ENCODE measurements at regions not wholly inside any gene's neighbourhood (a gene's known extent, or its start where the extent isn't known, plus 50 kb on each side); places are given as distances from the start of the nearest gene placed in this dataset.

- TF ChIP-seq EP300 (IDR thresholded peaks at IDR 0.05), result no peak
- WGBS, 3 donors, result 9 to 16% (median 13%) methylated on average over 6 of the region's 6 CpGs
- Histone ChIP-seq H3K27me3 (no peaks in the 10 kb centered on the region), H3K9me3 (no peaks in the 10 kb centered on the region), H3K27ac (no peak overlapping the region), H3K4me1 (ENCODE audit: insufficient read depth) (peaks cover 2% of the 10 kb centered on the region), H3K4me3 (no peak overlapping the region), H3K36me3 (no peaks in the 10 kb centered on the region)
- DNase-seq, result peak in 2 of 5 donors; percentile 18 to 24
- intact Hi-C loops (cut with DNase I), result no loop called here
Observed at GRCh38 chr2:60252581-60253150, 300.8 kb downstream of the BCL11A start.

DNA sequence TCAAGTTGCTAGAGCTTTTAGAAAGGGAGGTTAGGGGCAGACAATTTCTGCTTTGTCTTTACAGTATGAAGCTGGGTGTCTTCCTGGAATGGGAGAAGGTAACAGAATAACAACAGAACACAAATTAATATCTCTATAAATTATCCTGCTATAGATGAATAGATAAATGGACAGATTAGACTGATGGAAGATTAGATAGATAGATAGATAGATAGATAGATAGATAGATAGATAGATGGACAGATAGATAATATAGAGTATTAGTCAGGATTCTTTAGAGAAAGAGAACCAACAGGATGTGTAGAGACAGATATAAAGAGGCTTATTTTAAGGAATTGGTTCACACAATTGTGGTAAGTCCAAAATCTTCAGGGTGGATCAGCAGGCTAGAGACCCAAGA lies 302.2 kb downstream of the BCL11A start:
- no peak for DNase-seq
- intact Hi-C loops (cut with DNase I), result no loop called here
- no peaks in the 10 kb centered on the region for H3K36me3 ChIP-seq
- no peak overlapping the region for H3K4me3 ChIP-seq
- peaks cover 2% of the 10 kb centered on the region for H3K4me1 ChIP-seq (ENCODE audit: insufficient read depth)
- H3K9me3 ChIP-seq, result no peaks in the 10 kb centered on the region
- TF ChIP-seq, protein P1, sequence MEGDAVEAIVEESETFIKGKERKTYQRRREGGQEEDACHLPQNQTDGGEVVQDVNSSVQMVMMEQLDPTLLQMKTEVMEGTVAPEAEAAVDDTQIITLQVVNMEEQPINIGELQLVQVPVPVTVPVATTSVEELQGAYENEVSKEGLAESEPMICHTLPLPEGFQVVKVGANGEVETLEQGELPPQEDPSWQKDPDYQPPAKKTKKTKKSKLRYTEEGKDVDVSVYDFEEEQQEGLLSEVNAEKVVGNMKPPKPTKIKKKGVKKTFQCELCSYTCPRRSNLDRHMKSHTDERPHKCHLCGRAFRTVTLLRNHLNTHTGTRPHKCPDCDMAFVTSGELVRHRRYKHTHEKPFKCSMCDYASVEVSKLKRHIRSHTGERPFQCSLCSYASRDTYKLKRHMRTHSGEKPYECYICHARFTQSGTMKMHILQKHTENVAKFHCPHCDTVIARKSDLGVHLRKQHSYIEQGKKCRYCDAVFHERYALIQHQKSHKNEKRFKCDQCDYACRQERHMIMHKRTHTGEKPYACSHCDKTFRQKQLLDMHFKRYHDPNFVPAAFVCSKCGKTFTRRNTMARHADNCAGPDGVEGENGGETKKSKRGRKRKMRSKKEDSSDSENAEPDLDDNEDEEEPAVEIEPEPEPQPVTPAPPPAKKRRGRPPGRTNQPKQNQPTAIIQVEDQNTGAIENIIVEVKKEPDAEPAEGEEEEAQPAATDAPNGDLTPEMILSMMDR (IDR thresholded peaks at IDR 0.05), result no peak
- no peak for TF ChIP-seq EP300 (IDR thresholded peaks at IDR 0.05)
- no peak for TF ChIP-seq POLR2A (IDR thresholded peaks at IDR 0.05)
- no peak overlapping the region for H3K27ac ChIP-seq
- H3K27me3 ChIP-seq, result no peaks in the 10 kb centered on the region

DNA sequence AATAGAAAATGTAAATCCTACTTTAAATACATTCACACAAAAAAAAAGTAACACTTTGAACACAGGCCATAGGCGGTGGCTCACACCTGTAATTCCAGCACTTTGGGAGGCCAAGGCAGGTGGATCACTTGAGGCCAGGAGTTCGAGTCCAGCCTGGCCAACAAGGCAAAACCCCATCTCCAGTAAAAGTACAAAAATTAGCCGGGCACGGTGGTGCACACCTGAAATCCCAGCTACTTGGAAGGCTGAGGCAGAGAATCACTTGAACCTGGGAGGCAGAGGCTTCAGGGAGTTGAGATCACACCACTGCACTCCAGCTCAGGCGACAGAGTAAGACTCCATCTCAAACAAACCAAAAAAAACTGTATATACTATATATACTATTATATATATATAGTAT lies 303.6 kb downstream of the BCL11A start:
- 88 to 98% (median 95%) methylated on average over 5 of the region's 5 CpGs for WGBS, 3 donors
- Histone ChIP-seq H3K27ac (no peak overlapping the region), H3K4me3 (no peak overlapping the region), H3K36me3 (no peaks in the 10 kb centered on the region), H3K27me3 (no peaks in the 10 kb centered on the region), H3K9me3 (no peaks in the 10 kb centered on the region), H3K4me1 (ENCODE audit: insufficient read depth) (peaks cover 2% of the 10 kb centered on the region)
- TF ChIP-seq, protein P1 (IDR thresholded peaks at IDR 0.05), result no peak
- DNase-seq, result no peak
- intact Hi-C loops (cut with DNase I), result no loop called here

- H3K27me3 ChIP-seq, result no peaks in the 10 kb centered on the region
- intact Hi-C loops (cut with DNase I), result no loop called here
- no peak overlapping the region for H3K4me3 ChIP-seq
- no peaks in the 10 kb centered on the region for H3K4me1 ChIP-seq (ENCODE audit: insufficient read depth)
- no peaks in the 10 kb centered on the region for H3K36me3 ChIP-seq
- no peak for DNase-seq
- TF ChIP-seq POLR2A (IDR thresholded peaks at IDR 0.05) (no peak), EP300 (IDR thresholded peaks at IDR 0.05) (no peak)
- TF ChIP-seq, protein P1 (IDR thresholded peaks at IDR 0.05), result no peak
- H3K27ac ChIP-seq, result no peak overlapping the region
- no peaks in the 10 kb centered on the region for H3K9me3 ChIP-seq
- WGBS, 3 donors, result 58 to 72% (median 66%) methylated on average over 9 of the region's 9 CpGs
Observed at GRCh38 chr2:60247471-60247870, 306.0 kb downstream of the BCL11A start.

DNA sequence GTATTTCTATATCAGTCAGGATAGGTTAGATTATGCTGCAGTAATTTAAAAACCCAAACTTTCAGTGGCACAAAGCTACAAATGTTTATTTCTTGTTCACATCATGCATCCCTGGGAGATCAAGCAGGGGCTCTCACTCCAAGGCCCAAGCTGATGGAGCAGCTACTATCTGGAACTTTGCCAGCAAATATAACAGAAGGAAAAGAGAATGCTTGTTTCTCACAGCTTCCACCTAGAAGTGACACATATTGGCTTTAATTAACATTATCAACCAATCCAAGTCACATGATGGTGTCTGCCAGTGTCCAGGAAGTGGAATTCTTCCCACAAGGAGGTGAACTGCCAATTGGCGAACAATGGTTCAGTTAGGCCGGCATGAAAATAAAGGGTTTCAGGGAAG lies 306.9 kb downstream of the BCL11A start:
- no peak overlapping the region for H3K27ac ChIP-seq
- H3K4me1 ChIP-seq (ENCODE audit: insufficient read depth), result no peaks in the 10 kb centered on the region
- intact Hi-C loops (cut with DNase I), result no loop called here
- no peak overlapping the region for H3K4me3 ChIP-seq
- H3K9me3 ChIP-seq, result no peaks in the 10 kb centered on the region
- H3K36me3 ChIP-seq, result no peaks in the 10 kb centered on the region
- 95 to 98% (median 96%) methylated on average over 2 of the region's 2 CpGs for WGBS, 3 donors
- H3K27me3 ChIP-seq, result no peaks in the 10 kb centered on the region
- TF ChIP-seq POLR2A (IDR thresholded peaks at IDR 0.05) (no peak), EP300 (IDR thresholded peaks at IDR 0.05) (no peak)
- TF ChIP-seq, protein P1 (IDR thresholded peaks at IDR 0.05), result no peak
- DNase-seq, result no peak
